Myocyte (in vitro differentiated cells): ENCODE measurements at regions not wholly inside any gene's neighbourhood (a gene's known extent, or its start where the extent isn't known, plus 50 kb on each side); places are given as distances from the start of the nearest gene placed in this dataset.
A peak's percentile ranks its signal among the peaks of the same experiment; 100 is the strongest.
"Not testable (repeated sequence)": the region's sequence is repeated elsewhere in the genome, so short reads cannot be mapped to it uniquely, and the experiment has no call there.

Source experiments
- DNase-seq: peaks from one replicate; pipeline ENCODE4 v3.0.0-alpha.2; 2012; ENCODE audit warnings: low read depth

GRCh38 chr11:23335586-23335985 lies 475.3 kb upstream of the CCDC179 start:
- DNase-seq = not testable (repeated sequence)

GRCh38 chr11:23336961-23337360 lies 476.7 kb upstream of the CCDC179 start:
- peak; percentile 80 for DNase-seq

- no peak for DNase-seq
Measured at GRCh38 chr11:23353611-23354010, 493.3 kb upstream of the CCDC179 start.

- peak; percentile 84 for DNase-seq
Measured at GRCh38 chr11:23359297-23359696, 499.0 kb upstream of the CCDC179 start.

GRCh38 chr11:23364076-23364475 lies 503.8 kb upstream of the CCDC179 start:
- no peak for DNase-seq

- no peak for DNase-seq
Measured at GRCh38 chr11:23370580-23371275, 510.5 kb upstream of the CCDC179 start.

- DNase-seq = no peak
Measured at GRCh38 chr11:23377909-23378308, 517.6 kb upstream of the CCDC179 start.

GRCh38 chr11:23391031-23391430 lies 530.8 kb upstream of the CCDC179 start:
- no peak for DNase-seq

- no peak for DNase-seq
Measured at GRCh38 chr11:23398052-23398451, 537.8 kb upstream of the CCDC179 start.

GRCh38 chr11:23399995-23400394 lies 539.7 kb upstream of the CCDC179 start:
- no peak for DNase-seq

- DNase-seq = no peak
Measured at GRCh38 chr11:23403210-23404185, 543.2 kb upstream of the CCDC179 start.

- no peak for DNase-seq
Measured at GRCh38 chr11:23404225-23405160, 544.2 kb upstream of the CCDC179 start.

- DNase-seq = no peak
Measured at GRCh38 chr11:23405350-23405937, 545.2 kb upstream of the CCDC179 start.

GRCh38 chr11:23406131-23406819 lies 546.0 kb upstream of the CCDC179 start:
- no peak for DNase-seq

- DNase-seq = no peak
Measured at GRCh38 chr11:23413057-23413456, 552.8 kb upstream of the CCDC179 start.

GRCh38 chr11:23423104-23423503 lies 562.8 kb upstream of the CCDC179 start:
- peak; percentile 74 for DNase-seq

- peak; percentile 36 for DNase-seq
Measured at GRCh38 chr11:23423656-23424055, 563.4 kb upstream of the CCDC179 start.

GRCh38 chr11:23425381-23425780 lies 565.1 kb upstream of the CCDC179 start:
- peak; percentile 71 for DNase-seq

GRCh38 chr11:23429569-23429968 lies 569.3 kb upstream of the CCDC179 start:
- DNase-seq = no peak

- peak; percentile 5 for DNase-seq
Measured at GRCh38 chr11:23453522-23453921, 593.2 kb upstream of the CCDC179 start.
